CMK (cell line): ENCODE measurements at regions not wholly inside any gene's neighbourhood (a gene's known extent, or its start where the extent isn't known, plus 50 kb on each side); places are given as distances from the start of the nearest gene placed in this dataset.
"Not testable (repeated sequence)": the region's sequence is repeated elsewhere in the genome, so short reads cannot be mapped to it uniquely, and the experiment has no call there.

Experiments
- DNase-seq: peaks from one replicate; pipeline ENCODE4 v3.0.0-alpha.2; 2010; ENCODE audit warnings: low read depth

GRCh38 chr7:53087274-53087673 lies 51.8 kb downstream of the POM121L12 start:
- DNase-seq, result no peak

GRCh38 chr7:53094191-53094590 lies 58.8 kb downstream of the POM121L12 start:
- DNase-seq, result no peak

- no peak for DNase-seq
Observed at GRCh38 chr7:53094827-53095226, 59.4 kb downstream of the POM121L12 start.

DNA sequence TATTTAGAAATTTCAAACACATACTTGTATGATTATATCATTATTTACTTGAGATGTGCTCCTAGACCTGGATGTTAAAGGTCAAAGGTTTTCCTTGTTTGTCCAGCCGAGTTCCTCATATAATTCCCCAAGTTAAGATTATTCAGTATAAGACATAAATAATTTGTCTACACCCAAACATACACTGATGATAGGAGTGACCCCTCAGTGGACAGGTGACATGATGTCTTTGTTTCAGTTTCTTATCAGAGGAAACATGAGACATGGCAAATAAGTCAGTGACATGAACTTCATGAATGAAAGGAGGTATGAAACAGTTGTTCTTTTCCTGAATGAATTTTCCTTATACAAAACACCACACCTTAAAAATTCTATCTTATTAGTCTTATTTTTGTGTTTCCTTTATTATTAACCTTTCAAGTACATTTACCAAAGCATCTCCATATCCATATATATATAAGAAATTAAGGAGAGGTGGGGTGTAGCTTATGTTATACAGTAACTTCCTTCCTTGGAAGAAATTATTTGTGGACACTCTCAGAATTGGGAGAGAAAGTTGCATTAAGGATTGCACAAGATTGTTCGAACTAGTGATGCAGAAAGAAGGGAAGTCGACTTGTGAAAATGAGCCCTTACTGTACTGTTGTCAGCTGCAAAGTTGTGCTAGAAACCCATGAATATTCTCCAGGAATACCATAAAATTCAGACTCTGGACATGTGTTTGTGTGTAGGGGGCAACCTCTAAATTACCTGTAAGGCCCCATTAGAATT lies 60.5 kb downstream of the POM121L12 start:
- no peak for DNase-seq

DNA sequence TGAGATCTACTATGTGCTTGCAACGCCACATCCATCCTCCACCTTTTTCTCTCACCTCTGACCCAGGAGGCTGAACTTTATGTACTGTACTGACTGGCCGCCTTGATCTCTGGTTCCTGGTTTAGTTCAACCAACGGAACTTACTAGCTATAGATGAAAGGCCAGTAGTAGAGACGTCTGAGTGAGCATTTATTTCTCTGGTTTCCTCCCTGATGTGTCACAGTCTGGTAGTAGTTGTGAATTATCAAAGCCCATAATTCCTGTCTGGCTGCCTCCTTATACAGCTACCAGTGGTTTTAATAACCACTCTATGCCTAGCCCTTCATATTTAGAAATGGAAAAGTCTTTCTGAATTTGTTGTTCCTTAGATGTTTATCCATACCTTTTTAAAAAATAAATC lies 64.7 kb downstream of the POM121L12 start:
- DNase-seq, result no peak

- no peak for DNase-seq
Observed at GRCh38 chr7:53101026-53101425, 65.6 kb downstream of the POM121L12 start.

DNA sequence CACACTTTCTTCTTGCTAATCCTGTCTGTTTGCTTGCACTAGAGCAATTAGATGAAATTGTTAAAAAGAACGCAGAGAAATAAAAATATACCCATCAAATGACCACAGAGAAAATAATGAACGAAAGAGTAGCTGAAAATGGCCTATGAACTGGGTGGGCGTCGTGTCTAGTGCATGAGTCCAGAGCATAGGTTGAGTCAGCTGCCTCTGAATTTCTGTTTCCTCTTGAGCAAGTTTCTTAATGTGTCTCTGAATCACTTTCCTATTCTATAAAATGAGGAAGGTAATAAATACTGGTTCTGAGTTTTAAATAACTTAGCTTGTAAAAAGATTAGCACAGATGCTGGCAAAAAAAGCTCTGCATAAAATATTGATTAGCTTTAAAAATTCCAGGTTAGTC lies 75.0 kb downstream of the POM121L12 start:
- no peak for DNase-seq

DNA sequence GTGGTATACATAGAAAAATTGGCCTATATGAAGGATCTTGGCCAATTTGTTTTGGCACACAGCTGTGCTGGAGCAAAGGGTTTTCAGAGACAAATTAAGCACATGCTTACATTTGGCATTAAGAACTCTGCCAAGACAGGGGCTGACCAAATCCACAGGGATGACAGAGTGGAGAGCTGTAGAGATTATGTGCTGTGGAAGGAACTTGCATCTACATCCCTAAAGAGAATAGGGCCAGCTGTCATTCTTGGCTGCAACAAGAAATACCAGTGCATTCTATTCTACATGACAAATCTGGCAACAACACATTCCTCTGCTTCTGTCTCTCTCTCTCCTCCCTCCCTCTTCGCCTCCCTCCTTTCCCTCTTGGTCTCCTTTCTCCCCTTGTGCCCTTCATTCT lies 75.6 kb downstream of the POM121L12 start:
- no peak for DNase-seq

DNA sequence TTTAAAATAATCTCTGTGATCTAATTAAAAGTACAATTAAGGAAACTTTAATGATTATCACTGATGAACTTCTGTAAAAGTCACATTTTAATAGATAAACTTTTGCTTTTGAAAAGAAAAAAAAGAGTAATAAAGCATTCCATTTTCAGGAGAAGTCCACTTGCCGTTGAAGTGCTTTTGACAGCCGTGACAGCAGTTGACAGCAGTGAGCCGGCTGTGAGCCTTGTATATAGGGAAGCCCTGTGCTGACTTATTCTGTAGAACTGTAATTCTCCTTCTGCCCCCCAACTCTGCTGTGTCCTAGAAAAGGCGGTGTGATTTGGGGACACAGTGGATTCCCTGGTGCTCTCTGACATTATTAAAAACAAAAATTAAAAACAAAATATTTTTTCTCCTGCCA lies 78.0 kb downstream of the POM121L12 start:
- no peak for DNase-seq

DNA sequence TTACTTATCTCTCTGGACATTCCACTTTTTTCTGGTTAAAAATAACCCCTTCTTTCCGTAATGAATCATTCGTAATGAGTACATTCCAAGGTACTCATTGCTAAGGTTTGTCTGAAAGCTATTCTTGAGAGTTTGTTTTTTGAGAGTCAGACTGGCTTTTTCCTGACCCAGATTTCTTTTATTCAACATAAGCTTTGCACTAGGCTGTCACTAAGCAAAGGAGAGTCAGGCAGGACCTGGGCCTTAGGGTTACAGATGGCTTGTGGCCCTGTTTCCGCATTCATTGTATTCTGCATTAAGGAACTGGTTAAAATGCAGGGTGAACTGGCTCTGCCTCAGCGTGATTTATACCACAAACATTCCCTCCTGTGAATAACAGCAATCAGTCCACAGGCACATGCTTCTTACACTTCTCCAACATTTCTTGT lies 84.1 kb downstream of the POM121L12 start:
- DNase-seq, result no peak

DNA sequence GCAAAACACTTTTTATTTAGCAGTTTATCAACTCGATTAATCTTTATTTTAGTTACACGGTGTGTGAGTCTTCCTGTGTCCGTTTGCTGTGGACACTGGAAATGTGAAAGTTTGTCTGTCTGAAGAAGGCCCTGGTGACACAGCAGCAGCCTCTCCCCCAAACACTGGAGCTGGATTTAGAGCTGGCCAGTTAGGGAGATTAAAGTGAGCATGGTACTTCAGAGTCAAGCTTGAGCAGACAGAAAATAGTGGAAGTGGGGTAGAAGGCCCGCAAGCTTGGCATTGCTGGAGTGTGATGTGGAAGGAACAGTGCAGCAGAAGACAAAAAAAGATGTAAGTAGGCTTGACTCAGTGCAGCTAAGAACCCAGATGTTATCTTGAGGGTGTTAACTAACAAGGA lies 85.9 kb downstream of the POM121L12 start:
- DNase-seq, result no peak

GRCh38 chr7:53131697-53132096 lies 96.3 kb downstream of the POM121L12 start:
- DNase-seq, result no peak

GRCh38 chr7:53151496-53151895 lies 116.1 kb downstream of the POM121L12 start:
- DNase-seq, result no peak

GRCh38 chr7:53187184-53187583 lies 151.8 kb downstream of the POM121L12 start:
- DNase-seq, result not testable (repeated sequence)

- no peak for DNase-seq
Observed at GRCh38 chr7:53191191-53191695, 155.8 kb downstream of the POM121L12 start.

DNA sequence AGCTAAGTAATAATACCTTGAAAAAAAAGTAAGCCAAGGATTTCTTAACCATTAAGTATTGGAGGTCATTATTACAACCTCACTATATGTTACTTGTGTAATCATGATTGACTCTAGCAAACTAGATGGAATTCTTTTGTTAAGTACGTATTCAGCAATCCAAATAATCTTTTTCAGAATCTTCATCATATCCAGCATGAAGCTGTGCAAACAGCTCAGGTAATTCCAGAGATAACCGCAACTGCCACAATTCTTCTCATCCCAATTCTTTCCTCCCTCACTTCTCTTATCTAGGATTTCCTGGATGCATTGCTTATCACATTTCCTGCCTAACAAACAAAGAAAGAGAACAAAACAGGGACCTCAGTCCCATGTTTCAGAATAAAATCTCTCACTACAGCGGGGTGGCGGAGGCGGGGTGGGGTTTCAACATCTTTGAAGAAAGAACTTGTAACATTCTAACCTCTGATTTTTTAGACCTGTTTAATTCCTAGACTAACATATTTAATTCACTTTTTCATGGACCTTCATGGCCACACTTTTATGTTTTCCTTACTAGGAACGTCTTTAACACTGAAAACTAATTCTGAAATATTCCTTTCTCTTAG lies 156.5 kb downstream of the POM121L12 start:
- DNase-seq, result no peak

- no peak for DNase-seq
Observed at GRCh38 chr7:53205006-53205405, 169.6 kb downstream of the POM121L12 start.

- no peak for DNase-seq
Observed at GRCh38 chr7:53209129-53209528, 173.7 kb downstream of the POM121L12 start.

DNA sequence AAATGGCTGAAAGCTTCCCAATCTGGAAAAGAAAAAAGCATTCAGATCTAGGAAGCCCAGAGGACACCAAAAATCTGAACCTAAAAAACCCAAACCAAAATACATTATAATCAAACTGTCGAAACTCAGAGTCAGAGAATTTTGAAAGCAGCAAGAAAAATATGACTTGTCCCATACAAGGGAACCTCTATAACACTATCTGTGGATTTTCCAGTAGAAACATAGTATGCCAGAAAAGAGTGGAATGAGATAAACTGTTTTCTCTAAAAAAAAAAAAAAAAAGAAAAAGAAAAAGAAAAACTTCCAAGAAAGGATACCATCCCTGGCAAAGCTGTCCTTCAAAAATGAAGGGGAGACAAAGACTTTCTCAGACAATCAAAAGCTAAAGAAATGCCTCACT lies 179.0 kb downstream of the POM121L12 start:
- no peak for DNase-seq

- DNase-seq, result no peak
Observed at GRCh38 chr7:53218730-53219504, 183.5 kb downstream of the POM121L12 start.

- DNase-seq, result no peak
Observed at GRCh38 chr7:53229202-53229601, 193.8 kb downstream of the POM121L12 start.

- DNase-seq, result no peak
Observed at GRCh38 chr7:53237344-53237913, 202.0 kb downstream of the POM121L12 start.
